Midbrain (tissue), 1 donor: ENCODE measurements at regions not wholly inside any gene's neighbourhood (a gene's known extent, or its start where the extent isn't known, plus 50 kb on each side); places are given as distances from the start of the nearest gene placed in this dataset.

Source experiments
- DNase-seq: peaks from one replicate; lab custom pipeline; 2025; lab: John Stamatoyannopoulos, UW

DNA sequence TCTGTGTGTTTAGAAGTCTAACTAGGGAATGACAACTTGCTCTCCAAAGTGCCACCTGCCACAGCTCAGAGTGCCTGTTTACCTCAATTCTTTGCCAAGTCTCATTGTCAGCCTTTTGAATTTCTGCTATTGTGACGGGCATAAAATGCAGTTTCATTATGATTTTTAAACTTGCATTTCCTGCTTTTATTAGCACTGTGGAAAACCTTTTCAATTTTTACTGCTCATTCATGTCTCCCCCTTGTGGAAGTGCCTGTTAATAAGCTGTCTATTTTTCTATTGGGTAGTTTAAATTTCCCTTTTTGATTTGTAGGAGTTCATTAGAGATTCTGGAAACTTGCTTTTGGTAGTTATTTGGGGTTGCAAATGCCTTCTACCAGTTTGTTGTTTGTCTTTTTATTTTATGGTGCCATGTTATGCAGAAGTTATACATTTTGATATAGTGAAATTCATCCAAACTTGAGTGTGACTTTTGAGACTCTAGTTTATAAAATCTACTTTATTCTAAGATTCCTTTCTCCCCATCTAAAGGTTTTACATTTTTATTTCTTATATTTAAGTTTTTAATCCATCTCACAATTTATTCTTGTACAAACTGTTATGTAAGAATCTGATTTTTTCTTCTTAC is 53.9 kb upstream of the FRMD4B start:
- peak; percentile 44 for DNase-seq

GRCh38 chr3:69438476-69438875 is 52.6 kb upstream of the FRMD4B start:
- no peak for DNase-seq

- no peak for DNase-seq
Observed at GRCh38 chr3:69435274-69436265, 49.7 kb upstream of the FRMD4B start.
